ENCODE measurements at regions not wholly inside any gene's neighbourhood (a gene's known extent, or its start where the extent isn't known, plus 50 kb on each side); places are given as distances from the start of the nearest gene placed in this dataset.
"Not testable (repeated sequence)": the region's sequence is repeated elsewhere in the genome, so short reads cannot be mapped to it uniquely, and the experiment has no call there.

DNA sequence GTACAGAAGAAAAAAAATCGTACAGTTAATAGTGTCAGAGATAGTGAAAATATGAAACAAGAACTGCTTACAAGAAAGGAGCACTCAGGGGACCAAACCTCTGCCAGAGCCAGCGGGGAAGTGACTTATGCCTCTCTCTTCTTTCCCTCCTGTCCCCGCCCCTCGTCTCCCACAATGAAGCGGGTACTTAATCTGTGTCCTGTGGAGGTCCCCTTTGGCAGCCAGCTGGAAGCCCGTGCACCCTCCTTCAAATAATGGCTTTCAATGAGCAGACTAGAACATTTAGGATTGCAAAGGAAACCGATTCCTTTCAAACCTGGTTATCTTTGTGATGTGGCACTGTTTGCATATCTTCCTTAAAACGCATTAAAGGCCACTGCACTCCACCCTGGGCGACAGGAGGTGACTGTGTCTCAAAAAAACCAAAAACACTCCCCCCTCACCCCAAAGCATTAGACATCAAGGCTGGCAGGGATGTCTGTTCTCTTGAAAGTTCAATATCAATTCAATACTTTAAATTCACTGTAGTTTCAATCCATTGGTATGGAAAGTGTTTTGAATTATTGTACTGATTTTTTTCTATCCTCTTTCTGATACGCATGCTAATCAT is 51.7 kb downstream of the PPIAL4C start:
- H2BK120ac ChIP-seq (ENCODE audit: insufficient read depth, low read length, poor library complexity), result peak overlapping the region; percentile 33
- not testable (repeated sequence) for H2AK5ac ChIP-seq (ENCODE audit: low read length); H3K18ac ChIP-seq (ENCODE audit: low read length); H2AFZ ChIP-seq (ENCODE audit: insufficient read depth, low read length, poor library complexity); H2BK5ac ChIP-seq (ENCODE audit: low read depth, low read length, poor library complexity); H3K4ac ChIP-seq (ENCODE audit: low read depth, low read length); H3K4me3 ChIP-seq (ENCODE audit: low read depth, low read length); H4K12ac ChIP-seq (ENCODE audit: low read depth, low read length); H3K36me3 ChIP-seq (ENCODE audit: control insufficient read depth in 1 of 2, insufficient read depth in 2 of 2, low read length in 2 of 2); H3K79me1 ChIP-seq (ENCODE audit: low read length); H4K91ac ChIP-seq (ENCODE audit: low read depth, low read length); H3K4me1 ChIP-seq (ENCODE audit: control insufficient read depth in 1 of 2, insufficient read depth in 2 of 2, low read length in 2 of 2); H3K23ac ChIP-seq (ENCODE audit: low read length); H3K27me3 ChIP-seq (ENCODE audit: insufficient read depth, low read length); H3K14ac ChIP-seq (ENCODE audit: low read length); H4K8ac ChIP-seq (ENCODE audit: low read depth, low read length); H3K9me3 ChIP-seq (ENCODE audit: insufficient read depth, low read depth, low read length); H3K4me2 ChIP-seq (ENCODE audit: low read length); H3K9ac ChIP-seq (ENCODE audit: low read length); H2BK12ac ChIP-seq (ENCODE audit: low read length); DNase-seq; H3K79me2 ChIP-seq (ENCODE audit: control insufficient read depth, insufficient read depth, low read length, poor library complexity); H3K27ac ChIP-seq (ENCODE audit: low read depth, low read length)
- no CpG with 5 or more reads among the region's 10 CpGs for WGBS (ENCODE audit: extremely low coverage, insufficient coverage, insufficient read length)

DNA sequence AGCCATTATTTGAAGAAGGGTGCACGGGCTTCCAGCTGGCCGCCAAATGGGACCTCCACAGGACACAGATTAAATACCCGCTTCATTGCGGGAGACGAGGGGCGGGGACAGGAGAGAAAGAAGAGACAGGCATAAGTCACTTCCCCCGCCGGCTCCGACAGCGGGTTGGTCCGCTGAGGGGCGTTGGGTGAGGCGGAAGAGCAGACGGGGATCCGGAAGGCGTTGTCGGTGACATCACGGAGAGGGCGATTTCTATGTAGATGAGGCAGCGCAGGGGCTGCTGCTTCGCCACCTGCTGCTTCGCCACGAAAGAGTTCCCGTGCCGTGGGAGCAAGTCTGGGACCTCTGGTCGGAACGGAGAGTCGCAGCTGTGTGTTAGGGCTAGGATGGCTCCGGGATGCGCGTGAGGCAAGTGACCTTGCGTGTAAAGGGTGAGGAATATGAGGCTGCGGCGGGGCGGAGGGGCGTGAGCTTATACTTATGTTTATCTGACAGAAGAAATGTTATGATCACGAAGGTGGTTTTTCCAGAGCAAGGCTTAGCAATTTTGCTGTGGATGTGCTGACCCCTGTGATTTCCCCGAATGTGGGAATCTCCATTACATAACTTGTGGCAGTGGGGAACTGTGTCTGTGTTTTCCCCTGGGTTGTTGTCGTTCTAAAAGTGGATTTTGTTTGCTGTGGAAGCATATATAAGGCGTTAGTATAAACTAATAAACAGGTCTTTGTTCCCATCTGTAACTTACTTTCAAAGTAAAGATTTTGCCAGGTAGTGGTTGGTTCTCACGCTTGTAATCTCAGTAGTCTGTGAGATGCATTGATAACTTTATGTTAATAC is 52.9 kb downstream of the PPIAL4C start:
- H4K91ac ChIP-seq (ENCODE audit: low read depth, low read length), result peak overlapping the region; percentile 92
- WGBS (ENCODE audit: extremely low coverage, insufficient coverage, insufficient read length), result no CpG with 5 or more reads among the region's 41 CpGs

DNA sequence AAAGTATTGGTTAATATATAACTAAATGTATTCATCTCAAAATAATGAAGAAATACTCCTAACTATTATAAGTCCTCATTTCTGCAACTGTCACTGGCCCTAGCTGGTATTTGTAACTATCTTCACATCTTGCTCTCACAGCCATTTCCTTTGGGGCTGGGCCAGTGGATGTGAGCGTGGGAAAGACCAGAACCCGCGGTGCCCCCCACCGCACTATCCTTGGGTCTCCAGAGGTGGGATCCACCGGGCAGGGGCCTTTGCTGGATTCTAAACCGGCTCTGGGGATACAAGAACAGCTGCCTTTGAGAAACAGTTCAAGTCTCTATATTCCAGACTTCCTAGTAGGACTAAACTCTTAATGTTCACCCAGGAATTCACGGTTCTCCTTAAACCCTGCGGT is 54.8 kb downstream of the PPIAL4C start:
- DNase-seq; H3K9me3 ChIP-seq (ENCODE audit: insufficient read depth, low read depth, low read length); H2BK12ac ChIP-seq (ENCODE audit: low read length); H3K27ac ChIP-seq (ENCODE audit: low read depth, low read length); H4K12ac ChIP-seq (ENCODE audit: low read depth, low read length); H3K27me3 ChIP-seq (ENCODE audit: insufficient read depth, low read length); H3K4ac ChIP-seq (ENCODE audit: low read depth, low read length); H3K79me2 ChIP-seq (ENCODE audit: control insufficient read depth, insufficient read depth, low read length, poor library complexity); H3K4me1 ChIP-seq (ENCODE audit: control insufficient read depth in 1 of 2, insufficient read depth in 2 of 2, low read length in 2 of 2); H2AK5ac ChIP-seq (ENCODE audit: low read length); H3K36me3 ChIP-seq (ENCODE audit: control insufficient read depth in 1 of 2, insufficient read depth in 2 of 2, low read length in 2 of 2); H4K8ac ChIP-seq (ENCODE audit: low read depth, low read length); H2AFZ ChIP-seq (ENCODE audit: insufficient read depth, low read length, poor library complexity); H3K4me2 ChIP-seq (ENCODE audit: low read length); H2BK120ac ChIP-seq (ENCODE audit: insufficient read depth, low read length, poor library complexity); H3K4me3 ChIP-seq (ENCODE audit: low read depth, low read length); H3K9ac ChIP-seq (ENCODE audit: low read length); H4K91ac ChIP-seq (ENCODE audit: low read depth, low read length); H3K79me1 ChIP-seq (ENCODE audit: low read length); H3K18ac ChIP-seq (ENCODE audit: low read length); H3K14ac ChIP-seq (ENCODE audit: low read length); H2BK5ac ChIP-seq (ENCODE audit: low read depth, low read length, poor library complexity); H3K23ac ChIP-seq (ENCODE audit: low read length): not testable (repeated sequence)
- no CpG with 5 or more reads among the region's 8 CpGs for WGBS (ENCODE audit: extremely low coverage, insufficient coverage, insufficient read length)

More for the DNA sequence above, 52.9 kb downstream of the PPIAL4C start:
- H2BK5ac ChIP-seq (ENCODE audit: low read depth, low read length, poor library complexity), result peak overlapping the region; percentile 89
- H2BK120ac ChIP-seq (ENCODE audit: insufficient read depth, low read length, poor library complexity), result peak overlapping the region; percentile 87
- not testable (repeated sequence) for H4K12ac ChIP-seq (ENCODE audit: low read depth, low read length); H4K8ac ChIP-seq (ENCODE audit: low read depth, low read length); H3K79me2 ChIP-seq (ENCODE audit: control insufficient read depth, insufficient read depth, low read length, poor library complexity); H2AK5ac ChIP-seq (ENCODE audit: low read length); H3K4ac ChIP-seq (ENCODE audit: low read depth, low read length); H3K27me3 ChIP-seq (ENCODE audit: insufficient read depth, low read length); H3K4me1 ChIP-seq (ENCODE audit: control insufficient read depth in 1 of 2, insufficient read depth in 2 of 2, low read length in 2 of 2); H3K23ac ChIP-seq (ENCODE audit: low read length); H3K36me3 ChIP-seq (ENCODE audit: control insufficient read depth in 1 of 2, insufficient read depth in 2 of 2, low read length in 2 of 2); H2AFZ ChIP-seq (ENCODE audit: insufficient read depth, low read length, poor library complexity); H3K9me3 ChIP-seq (ENCODE audit: insufficient read depth, low read depth, low read length); H2BK12ac ChIP-seq (ENCODE audit: low read length); H3K79me1 ChIP-seq (ENCODE audit: low read length)
- peak overlapping the region; percentile 54 for H3K14ac ChIP-seq (ENCODE audit: low read length)
- H3K27ac ChIP-seq (ENCODE audit: low read depth, low read length), result peak overlapping the region; percentile 86
- DNase-seq, result peak; percentile 77 to 84
- peak overlapping the region; percentile 89 for H3K9ac ChIP-seq (ENCODE audit: low read length)
- H3K18ac ChIP-seq (ENCODE audit: low read length), result peak overlapping the region; percentile 16
- H3K4me3 ChIP-seq (ENCODE audit: low read depth, low read length), result peak overlapping the region; percentile 74
- H3K4me2 ChIP-seq (ENCODE audit: low read length), result peak overlapping the region; percentile 86

DNA sequence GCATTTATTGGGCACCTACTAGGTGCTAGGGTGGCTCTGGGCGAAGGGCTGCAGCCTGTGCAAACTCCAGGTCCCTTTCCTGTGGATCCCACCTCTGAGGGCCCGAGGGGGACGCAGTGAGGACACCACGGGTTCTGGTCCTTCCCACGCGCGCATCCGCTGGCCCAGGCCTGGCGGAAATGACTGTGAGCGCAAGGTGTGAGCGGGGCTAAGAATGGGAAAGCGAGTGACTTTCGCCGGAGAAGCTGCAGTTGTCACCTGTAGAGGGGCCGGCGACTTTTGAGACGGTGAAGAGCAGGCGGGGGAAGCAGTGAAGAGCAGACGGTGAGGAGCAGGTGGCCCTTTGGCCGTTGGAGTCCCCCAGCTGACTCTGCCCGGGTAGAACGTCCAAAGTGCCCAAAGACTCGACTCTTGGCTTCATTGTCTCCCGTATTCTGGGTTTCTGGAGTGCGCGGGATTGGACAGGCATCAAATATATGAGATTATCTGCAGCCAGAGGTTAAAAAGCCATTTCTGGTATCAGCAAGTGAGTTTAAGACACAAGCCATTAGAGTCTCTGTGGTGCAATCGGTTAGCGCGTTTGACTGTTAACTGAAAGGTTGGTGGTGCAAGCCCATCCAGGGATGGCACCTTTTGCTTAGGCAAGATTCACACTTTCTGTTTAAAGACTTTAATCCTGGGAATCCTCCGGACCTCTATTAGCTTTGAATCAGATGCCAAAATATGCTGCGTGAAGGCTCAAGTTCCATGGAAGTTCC is 55.4 kb downstream of the PPIAL4C start:
- H4K12ac ChIP-seq (ENCODE audit: low read depth, low read length); H3K18ac ChIP-seq (ENCODE audit: low read length); H3K4me3 ChIP-seq (ENCODE audit: low read depth, low read length); H4K91ac ChIP-seq (ENCODE audit: low read depth, low read length); H2AFZ ChIP-seq (ENCODE audit: insufficient read depth, low read length, poor library complexity); H3K79me2 ChIP-seq (ENCODE audit: control insufficient read depth, insufficient read depth, low read length, poor library complexity); DNase-seq; H3K27me3 ChIP-seq (ENCODE audit: insufficient read depth, low read length); H3K9me3 ChIP-seq (ENCODE audit: insufficient read depth, low read depth, low read length); H3K9ac ChIP-seq (ENCODE audit: low read length); H2BK5ac ChIP-seq (ENCODE audit: low read depth, low read length, poor library complexity); H4K8ac ChIP-seq (ENCODE audit: low read depth, low read length); H3K4ac ChIP-seq (ENCODE audit: low read depth, low read length); H3K4me2 ChIP-seq (ENCODE audit: low read length); H3K27ac ChIP-seq (ENCODE audit: low read depth, low read length); H3K36me3 ChIP-seq (ENCODE audit: control insufficient read depth in 1 of 2, insufficient read depth in 2 of 2, low read length in 2 of 2); H3K23ac ChIP-seq (ENCODE audit: low read length); H3K14ac ChIP-seq (ENCODE audit: low read length); H2AK5ac ChIP-seq (ENCODE audit: low read length); H2BK12ac ChIP-seq (ENCODE audit: low read length); H2BK120ac ChIP-seq (ENCODE audit: insufficient read depth, low read length, poor library complexity); H3K79me1 ChIP-seq (ENCODE audit: low read length); H3K4me1 ChIP-seq (ENCODE audit: control insufficient read depth in 1 of 2, insufficient read depth in 2 of 2, low read length in 2 of 2): not testable (repeated sequence)
- no CpG with 5 or more reads among the region's 31 CpGs for WGBS (ENCODE audit: extremely low coverage, insufficient coverage, insufficient read length)
